ENCODE measurements at regions not wholly inside any gene's neighbourhood (a gene's known extent, or its start where the extent isn't known, plus 50 kb on each side); places are given as distances from the start of the nearest gene placed in this dataset.
"Not testable (repeated sequence)": the region's sequence is repeated elsewhere in the genome, so short reads cannot be mapped to it uniquely, and the experiment has no call there.

DNA sequence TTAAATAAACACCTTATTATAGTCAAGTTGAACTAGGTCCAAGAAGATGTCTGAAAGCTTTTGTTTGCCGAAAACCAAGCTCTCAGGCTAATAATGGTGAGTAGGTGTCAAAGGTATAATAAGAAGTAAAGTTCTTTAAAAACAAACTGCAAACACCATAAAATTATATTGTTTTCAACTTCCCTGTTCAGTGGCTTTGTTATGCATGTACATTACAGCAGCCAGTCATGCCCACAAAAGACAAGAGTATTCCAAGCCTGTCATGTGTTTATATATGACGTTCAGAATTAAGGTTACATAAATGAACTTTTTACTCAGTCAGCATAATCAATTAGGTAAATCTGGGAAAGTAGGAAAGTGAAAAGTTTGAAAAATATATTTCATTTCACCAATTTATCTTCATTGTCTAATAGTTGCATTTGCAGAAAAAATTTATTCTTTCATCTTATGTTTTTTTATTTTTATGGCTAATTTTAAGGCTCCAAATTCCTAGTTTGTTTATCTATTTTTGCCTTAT, 928.7 kb upstream of the SOX9 start:
- no peak for DNase-seq (ENCODE audit: low spot score)

DNA sequence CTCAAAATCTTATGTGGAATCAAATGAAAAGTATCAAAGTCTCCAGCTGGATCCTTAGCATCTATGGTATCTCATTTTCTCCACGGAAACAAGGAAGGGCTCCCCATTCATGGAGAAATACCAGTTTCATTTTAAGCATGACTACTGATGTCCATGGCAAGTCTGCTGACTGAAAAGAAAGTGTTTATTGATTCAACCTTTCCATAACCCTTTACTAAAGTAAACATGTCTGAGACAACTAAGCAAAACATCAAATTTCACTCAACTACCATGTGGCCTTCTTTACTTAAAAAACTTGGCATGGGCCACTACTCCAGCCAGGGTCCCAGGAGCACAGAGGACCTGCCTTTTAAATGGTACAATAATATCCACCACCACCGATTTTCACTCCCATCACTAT, 928.0 kb upstream of the SOX9 start:
- no peak for DNase-seq (ENCODE audit: low spot score)

DNA sequence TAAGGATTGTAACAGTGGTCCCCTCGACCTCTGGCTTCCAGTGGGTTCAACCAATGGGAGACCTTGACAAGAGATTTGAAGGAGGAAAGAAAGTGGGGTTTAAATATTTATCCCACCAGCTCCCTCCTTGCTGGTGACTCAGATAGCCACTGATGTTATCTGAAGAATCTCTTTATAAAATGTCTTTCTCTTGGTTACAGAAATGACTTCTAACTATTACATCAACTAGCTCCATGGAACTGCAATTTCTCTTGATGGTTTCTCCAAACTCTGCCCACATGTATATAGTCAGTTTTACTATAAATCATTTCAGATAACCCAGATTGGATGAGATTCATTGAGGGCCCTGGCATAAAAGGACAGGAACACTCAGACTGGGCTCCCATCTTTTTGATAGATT, 920.2 kb upstream of the SOX9 start:
- DNase-seq (ENCODE audit: low spot score) = no peak

DNA sequence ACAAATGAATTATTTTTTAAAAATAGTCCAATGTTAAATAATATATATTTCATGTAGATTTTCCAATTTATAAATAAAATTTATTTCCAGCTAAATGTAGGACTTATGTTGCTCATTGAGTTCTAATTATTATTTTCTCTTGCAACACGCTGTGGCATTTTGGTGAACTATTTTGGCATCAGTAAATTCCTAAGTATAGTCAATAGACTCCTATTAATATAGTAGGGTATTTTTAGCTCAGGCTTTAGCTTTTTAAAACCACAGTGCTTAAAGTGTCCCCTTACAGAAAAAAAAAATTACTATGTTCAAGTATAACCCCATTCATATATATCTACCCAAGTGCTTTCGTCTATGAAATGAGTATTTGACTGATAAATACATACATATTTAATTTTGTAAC, 919.2 kb upstream of the SOX9 start:
- no peak for DNase-seq (ENCODE audit: low spot score)

DNA sequence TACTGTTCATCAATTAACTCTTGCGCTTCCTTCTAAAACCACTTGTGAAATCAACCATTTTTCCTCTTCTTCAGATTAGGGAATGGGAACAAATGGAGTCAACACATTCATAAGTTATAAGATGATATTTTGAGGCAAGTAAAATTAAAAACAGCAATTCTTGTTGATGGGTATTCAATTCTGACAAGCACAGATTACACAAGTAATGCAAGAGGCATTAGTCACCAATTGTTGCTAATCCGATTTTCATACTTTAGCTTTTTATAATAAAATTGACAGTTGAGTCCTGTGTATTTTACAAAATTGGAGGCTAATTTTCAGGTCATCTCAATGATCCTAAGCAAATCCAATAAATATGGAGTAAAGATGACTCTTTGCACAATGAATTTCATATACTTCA, 918.4 kb upstream of the SOX9 start:
- DNase-seq (ENCODE audit: low spot score) = no peak

DNA sequence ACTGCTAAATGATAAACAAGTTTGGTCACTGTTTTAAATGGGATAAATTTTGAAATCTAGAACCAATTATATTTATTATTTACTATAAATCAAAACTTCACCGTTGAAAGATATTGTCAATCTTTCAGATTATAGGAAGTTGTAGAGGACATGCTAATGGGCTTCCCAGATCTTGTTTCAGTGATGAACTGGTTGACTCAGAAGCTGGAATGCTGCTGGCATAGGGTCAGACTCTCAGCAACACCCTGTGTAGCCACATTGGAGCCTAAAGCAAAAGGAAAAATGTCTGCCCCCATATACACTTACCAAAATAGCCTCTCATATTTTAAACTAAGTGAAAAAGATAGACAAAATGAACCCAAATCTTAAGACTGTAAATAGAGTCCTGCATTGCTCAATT, 916.9 kb upstream of the SOX9 start:
- DNase-seq (ENCODE audit: low spot score) = no peak

DNA sequence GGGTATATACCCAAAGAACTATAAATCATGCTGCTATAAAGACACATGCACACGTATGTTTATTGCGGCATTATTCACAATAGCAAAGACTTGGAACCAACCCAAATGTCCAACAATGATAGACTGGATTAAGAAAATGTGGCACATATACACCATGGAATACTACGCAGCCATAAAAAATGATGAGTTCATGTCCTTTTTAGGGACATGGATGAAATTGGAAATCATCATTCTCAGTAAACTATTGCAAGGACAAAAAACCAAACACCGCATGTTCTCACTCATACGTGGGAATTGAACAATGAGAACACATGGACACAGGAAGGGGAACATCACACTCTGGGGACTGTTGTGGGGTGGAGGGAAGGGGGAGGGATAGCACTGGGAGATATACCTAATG, 914.9 kb upstream of the SOX9 start:
- not testable (repeated sequence) for DNase-seq (ENCODE audit: low spot score)

DNA sequence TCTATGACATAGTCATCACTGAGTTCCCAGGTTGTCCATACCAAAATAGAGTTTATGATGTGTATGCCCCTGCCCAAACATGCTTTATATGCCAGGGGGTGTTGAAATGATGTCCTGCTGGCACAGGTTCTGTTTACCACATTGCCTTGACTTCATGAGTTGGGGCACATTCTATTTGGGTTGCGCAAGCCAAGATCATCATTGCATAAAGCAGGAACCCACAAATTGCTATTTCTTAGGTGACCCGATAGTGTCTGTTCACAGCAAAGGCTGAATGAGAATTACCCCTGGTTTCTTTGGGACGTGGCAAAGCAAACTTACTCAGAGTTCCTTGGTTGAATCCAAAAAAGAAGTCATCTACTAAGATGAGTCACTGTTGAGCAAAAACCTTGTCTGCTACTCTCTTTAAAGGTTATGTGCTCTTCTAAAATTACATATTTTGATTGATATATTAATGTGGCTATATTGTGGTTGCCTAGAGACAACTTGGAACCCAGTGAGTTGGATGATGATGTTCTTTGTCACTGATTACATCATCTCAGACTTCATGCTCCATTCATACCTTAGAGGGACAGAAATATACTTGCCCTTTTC, 912.6 kb upstream of the SOX9 start:
- DNase-seq (ENCODE audit: low spot score) = no peak

DNA sequence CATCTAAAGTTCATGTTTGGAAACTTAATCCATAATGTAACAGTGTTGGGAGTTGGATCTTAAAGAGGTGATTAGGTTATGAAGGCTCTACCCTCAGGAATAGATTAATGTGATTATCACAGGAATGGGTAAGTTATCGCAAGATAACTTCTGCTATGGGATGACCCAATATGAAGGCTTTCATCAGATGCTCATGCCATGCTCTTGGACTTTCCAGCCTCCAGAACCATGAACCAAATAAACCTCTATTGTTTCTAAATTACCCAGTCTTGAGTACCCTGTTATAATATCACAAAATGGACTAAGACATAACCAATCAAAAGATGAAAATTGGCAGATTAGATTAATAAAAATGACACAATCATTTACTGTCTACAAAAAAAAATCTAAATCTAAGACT, 906.9 kb upstream of the SOX9 start:
- DNase-seq (ENCODE audit: low spot score) = no peak

DNA sequence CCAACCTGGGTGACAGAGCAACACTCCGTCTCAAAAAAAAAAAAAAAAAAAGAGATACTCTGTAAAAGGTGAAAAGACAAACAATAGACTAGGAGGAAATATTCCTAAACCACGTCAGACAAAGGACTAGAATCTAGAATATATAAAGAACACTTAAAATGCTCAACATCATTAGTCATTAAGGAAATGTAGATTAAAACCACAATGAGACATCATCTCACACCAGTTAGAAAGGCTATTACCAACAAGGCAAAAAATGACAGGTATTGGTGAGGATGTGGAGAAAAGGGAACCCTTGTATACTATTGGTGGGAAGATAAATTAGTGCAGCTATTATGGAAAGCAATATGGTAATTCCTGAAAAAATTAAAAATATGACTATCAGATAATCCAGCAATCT, 903.1 kb upstream of the SOX9 start:
- DNase-seq (ENCODE audit: low spot score) = no peak

DNA sequence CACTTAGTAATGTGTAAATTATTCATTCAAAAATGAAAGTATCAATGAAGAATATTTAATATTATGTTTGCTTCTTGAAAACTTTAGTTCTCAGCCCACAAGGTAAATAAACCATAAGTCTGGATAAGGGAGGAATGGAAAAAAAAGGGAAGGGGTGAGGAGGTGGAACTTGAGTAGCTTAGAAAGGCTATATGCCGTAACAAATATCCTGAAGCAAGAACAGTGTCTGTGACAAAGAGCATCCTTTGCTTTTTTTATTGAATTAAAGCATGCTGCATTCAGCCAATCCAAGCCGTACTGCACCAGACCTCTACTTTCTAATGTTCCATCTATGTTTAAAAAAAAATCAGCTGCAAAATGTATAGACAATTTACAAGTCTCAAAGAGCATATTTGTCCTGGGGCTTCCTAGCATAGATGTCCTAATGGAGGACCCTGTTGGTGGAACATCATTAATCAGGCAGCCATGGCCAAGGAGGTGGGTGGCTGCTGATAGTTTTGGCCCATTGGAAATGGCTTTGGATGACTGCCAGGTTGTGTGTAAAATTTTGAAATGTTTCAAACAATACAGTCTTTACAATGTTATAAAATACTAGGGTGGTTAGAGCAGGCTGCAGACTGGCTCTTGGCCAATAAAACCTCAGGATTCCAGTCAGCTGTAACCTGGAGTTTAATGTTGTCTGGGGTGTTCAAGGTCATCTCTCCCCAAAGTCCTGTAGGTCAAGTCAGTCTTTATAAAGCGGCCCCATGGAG, 895.8 kb upstream of the SOX9 start:
- no peak for DNase-seq (ENCODE audit: low spot score)

DNA sequence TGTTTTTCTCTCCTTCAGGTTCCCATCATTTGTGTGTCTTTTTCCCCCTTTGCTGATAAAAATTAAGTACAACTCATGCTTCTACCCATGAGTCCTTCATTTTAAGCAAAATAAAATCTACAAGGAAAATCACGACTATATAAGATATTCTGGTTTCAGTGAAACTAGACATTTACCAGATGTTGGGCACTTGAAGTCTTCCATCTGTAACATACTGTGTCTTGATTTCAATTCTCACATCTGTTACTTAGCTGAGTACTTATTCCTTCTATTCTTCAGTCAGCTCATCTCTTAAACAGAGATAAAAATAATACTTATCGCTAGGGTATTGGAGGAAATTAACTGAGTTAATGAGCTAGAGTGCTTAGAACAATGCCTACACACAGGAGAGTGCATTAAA, 893.0 kb upstream of the SOX9 start:
- DNase-seq (ENCODE audit: low spot score) = no peak

DNA sequence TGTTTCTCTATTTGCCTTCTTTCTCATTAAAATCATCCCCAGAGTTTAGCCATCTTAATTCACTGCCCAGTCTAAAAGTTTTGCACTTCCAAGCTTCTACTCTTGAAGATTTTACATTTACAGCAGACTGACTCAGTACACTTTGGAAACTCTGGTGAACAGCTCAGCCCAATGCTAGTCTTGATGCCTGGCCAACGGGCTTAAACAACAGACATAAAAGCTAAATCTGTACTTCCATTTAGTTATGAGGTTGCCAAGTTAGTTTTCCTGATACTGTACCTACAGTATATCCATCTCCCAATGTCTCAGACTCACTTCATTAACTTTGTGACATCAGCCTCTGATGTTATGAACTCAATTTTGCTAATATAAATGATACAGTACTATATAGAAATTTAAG, 891.8 kb upstream of the SOX9 start:
- DNase-seq (ENCODE audit: low spot score) = no peak

DNA sequence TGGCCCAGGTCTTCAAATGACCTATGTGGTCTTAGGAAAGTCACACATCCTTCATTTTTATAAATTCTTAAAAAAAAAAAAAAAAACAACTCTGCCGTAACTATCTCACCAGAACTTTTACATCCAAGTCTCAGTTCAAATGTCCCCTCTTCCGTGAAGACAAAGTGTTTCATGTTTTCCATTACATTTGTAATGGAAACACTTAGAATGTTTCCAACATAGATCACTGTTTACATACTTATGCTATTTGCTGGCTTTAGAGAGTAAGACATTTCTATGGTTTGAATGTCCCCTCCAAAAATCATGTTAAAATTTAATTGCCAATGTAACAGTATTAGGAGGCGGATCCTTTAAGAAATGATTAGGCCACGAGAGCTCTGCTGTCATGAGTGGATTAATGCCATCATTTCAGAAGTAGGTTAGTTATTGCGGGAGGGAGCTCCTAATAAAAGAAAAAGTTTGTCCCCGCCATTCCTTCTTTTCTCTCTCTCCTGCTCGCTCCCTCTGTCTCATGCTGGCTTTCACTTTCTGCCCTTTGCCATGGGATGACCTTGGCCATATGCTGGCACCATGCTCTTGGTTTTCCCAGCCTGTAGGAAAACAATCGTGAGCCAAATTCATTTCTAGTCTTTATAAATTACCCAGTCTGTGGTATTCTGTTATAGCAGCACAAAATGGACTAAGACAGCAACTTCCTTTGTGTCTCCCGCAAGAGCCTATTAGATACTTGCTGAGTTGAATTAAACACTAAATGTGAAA, 887.8 kb upstream of the SOX9 start:
- DNase-seq (ENCODE audit: low spot score) = no peak

DNA sequence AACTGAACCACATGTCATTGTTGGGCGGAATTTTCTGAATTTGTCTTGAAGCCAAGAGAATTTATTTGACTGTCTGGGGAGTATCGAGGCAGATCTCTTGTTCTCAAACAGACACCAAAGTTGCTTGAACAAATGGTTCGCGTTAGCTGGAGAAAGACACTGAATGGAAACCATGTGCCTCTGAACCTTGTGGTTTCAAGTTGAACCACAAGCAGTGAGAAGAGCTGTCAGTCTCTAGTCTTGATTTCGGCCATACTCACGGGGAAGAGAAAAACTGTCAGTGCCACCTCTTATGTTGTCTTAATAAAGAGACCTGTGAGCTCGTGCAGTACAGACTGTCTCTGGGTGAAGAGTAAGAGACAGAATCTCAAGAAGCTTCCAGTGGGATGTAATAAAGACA, 886.5 kb upstream of the SOX9 start:
- DNase-seq (ENCODE audit: low spot score) = no peak

DNA sequence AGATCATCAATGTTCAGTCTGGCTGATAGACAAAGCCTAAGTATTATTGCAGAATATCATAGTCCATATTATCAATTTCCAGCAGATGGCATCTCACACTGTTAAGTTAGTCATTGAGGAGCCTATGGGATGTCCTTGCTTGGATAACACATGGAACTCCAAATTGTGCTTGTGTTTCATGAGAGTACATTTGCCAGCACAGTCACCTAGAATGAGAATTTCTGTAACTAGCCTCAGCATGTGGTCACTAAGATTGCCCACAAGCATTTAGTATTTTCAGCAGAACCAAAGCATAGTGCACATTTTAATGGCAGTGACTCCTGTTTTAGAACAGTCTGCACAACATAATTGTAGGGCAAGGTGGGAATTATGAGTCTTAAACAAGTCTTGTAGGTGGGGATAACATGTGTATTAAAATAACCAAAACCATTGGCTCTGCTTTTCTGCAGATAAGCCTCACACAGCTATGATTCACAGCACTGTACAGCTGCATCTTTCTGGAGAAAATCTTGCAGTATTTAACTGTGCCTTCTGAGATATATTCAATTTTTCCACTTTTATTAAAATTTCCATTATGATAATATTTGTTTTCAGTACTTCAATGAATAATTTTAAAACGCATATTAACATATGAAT, 882.8 kb upstream of the SOX9 start:
- DNase-seq (ENCODE audit: low spot score) = no peak

DNA sequence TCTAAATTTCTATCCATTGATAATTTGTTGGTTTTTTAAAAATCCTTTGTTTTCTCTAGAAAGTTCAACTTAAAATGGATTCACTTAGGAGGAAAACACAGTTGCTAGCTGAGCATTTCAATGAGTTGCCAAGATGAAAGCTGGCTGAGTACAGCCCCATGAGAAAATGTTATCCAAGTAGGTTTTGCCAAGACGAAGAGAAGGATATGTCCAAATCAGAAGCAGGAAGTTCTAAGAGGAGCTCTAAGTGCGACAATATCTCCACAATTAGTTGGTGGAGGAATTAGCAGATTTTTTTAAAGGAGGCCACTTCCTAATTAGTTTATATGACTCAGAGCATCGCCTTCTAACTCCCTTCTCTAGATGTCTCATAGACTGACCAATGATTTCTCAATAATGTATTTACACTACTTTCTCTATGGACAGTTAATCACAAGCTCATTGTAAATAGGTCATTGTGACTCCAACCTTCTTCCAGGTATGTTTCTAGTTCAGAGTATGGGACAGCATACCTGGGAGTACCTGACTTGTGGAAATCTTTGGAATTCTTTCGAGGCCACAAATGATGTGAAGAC, 873.3 kb upstream of the SOX9 start:
- no peak for DNase-seq (ENCODE audit: low spot score)

DNA sequence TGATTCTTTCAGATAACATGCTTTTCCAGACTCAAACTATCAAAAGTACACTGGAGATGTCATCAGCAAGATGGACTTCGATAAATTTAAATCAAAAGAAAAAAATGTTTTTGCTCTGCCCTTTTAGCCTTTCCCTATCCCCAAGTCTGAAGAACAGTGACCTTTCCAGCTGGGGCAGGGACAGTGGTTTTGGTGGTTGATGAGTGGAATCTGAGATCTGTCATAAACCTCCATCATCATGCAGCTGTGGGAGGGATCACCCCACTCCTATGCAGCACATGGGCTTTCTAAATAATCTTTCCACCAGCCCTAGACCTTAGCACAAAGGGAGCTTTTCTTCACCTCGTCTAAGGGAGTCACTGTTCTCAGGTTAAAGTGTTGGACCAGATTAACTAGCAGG, 869.5 kb upstream of the SOX9 start:
- DNase-seq (ENCODE audit: low spot score) = no peak

DNA sequence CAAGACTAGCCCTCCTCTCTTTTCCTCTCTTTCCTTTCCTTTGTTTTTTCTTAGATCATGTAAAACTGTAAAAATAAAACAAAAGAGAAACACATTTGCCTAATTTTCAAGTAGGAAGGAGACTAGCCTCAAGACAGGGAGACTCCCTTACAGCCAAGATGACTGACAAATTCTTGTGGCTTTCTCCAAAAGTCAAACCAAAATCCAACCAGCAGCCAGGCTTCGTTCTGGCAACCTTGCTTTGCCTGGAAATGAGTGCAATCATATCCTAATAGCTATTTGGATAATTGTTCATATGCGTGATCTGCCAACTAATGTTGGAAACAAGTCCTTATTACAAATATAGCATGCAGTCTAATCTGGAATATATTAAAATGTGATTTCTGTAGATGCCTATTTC, 868.9 kb upstream of the SOX9 start:
- DNase-seq (ENCODE audit: low spot score) = no peak

DNA sequence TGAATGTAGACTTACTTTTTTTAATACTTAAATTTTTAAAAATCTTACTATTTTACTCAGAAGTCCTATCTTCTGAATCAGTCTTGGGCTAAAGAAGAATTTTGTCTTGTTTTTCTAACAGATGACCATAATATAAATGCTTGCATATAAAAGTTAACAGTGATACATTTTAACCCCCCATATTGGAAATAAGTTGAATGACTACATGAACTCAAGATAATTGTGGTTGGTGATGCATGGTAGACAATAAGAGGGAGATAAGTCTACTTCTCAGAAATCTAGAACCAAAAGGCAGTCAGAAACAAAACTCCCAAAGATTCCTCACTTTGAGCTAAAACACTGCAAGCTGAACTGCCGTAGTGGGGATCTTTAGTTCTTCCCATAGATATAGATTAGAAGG, 868.4 kb upstream of the SOX9 start:
- no peak for DNase-seq (ENCODE audit: low spot score)

DNA sequence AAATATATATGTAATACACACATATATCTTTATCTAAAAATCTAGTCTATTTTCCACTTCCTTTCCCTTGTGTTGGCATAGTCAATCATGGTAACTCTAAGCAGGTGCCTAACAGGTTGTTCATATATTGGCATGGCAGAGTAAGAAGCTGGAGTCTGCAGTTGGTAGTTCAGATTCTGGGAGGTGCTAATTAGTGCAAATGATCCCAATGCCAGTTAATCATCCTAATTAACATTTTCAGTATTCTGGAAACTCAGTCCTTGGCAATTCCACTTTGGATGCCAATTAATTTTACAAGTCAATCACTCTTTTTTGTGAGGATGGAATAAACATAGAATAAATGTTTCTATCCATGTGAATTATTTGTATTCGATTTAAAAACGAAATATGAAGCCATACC, 863.7 kb upstream of the SOX9 start:
- no peak for DNase-seq (ENCODE audit: low spot score)

DNA sequence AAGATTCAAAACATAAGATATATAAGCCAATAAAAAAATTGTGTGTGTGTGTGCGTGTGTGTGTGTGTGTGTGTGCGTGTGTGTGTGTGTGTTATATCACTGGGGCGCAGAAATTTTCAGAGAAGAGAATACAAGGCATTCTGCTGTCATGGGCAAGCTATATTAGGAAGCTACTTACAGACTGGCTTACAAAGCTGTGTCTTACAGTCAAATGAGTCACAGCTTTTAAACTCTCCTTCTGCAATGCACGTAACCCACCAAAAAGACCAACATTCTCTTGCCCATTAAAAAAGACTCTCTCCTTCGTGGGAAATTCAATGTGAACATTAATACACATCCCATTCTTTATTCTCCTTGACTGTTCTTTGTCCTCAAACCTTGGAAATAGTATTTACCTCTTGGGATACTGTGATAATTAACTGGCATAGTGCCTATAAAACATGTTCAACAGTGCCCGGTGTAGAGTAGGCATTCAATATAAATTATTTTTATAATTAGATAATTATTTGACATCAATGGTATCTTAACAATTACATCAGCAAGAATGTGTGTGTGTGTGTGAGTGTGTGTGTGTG, 860.4 kb upstream of the SOX9 start:
- no peak for DNase-seq (ENCODE audit: low spot score)
